HG03159 (cell line): ENCODE measurements at regions not wholly inside any gene's neighbourhood (a gene's known extent, or its start where the extent isn't known, plus 50 kb on each side); places are given as distances from the start of the nearest gene placed in this dataset.
"Not testable (repeated sequence)": the region's sequence is repeated elsewhere in the genome, so short reads cannot be mapped to it uniquely, and the experiment has no call there.

Source experiments
- ATAC-seq: cut with Tn5 transposase; IDR thresholded peaks from one replicate; pipeline ENCODE4 v1.9.1; 2021; ENCODE audit warnings: mild to moderate bottlenecking, moderate library complexity; ENCODE audit not compliant: unreplicated experiment

- no peak for ATAC-seq
Measured at GRCh38 chr6:85287158-85287557, 162.7 kb upstream of the NT5E start.

- ATAC-seq = not testable (repeated sequence)
Measured at GRCh38 chr6:85286507-85286906, 163.4 kb upstream of the NT5E start.

DNA sequence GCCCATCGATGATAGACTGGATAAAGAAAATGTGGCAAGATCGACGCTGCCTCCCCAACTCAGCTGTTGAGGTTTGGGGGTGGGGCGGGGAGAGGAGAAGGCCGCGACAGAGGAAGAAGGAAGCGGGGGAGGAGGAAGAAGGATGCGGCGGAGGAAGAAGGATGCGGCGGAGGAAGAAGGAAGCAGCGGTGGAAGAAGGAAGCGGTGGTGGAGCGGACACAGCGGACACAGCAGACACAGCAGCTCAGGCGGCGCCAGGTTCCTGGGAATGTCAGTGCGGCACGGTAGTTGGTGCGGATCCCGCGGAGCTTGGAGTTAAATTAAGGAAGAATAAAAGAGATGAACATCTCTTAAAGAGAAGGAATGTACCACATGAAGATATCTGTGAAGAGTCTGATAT is 163.9 kb upstream of the NT5E start:
- no peak for ATAC-seq

DNA sequence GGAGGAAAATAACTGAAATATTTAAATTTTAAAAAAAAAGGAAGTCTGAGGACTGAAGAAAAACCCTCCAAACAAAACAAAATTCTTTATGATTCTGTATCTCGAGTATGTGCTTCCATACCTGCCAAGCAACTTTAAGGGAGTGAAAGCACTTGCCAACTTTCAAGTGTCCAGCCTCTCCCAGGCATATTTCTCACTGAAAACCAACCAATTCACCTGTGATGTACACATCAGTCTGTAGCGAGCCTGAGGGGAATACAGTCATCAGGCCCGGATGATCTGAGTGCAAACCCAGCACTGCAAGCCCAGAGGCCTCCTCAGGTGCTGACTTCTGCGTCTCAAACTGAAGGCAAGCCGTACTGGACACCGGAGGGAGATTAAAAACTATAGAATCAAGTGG is 164.8 kb upstream of the NT5E start:
- ATAC-seq = no peak

GRCh38 chr6:85283436-85283835 is 166.4 kb upstream of the NT5E start:
- no peak for ATAC-seq

GRCh38 chr6:85278466-85279035 is 171.3 kb upstream of the NT5E start:
- no peak for ATAC-seq

DNA sequence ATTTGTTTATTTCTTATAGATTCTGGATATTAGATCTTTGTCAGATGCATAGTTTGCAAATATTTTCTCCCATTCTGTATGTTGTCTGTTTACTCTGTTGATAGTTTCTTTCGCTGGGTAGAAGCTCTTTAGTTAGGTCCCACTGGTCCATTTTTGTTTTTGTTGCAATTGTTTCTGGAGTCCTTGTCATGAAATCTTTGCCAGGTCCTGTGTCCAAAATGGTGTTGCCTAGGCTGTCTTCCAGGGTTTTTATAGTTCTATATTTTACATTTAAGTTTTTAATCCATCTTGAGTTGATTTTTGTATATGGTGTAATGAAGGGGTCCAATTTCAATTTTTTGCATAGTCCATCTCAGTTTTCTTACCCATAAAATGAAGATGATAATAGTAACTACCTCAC is 173.9 kb upstream of the NT5E start:
- ATAC-seq = not testable (repeated sequence)

DNA sequence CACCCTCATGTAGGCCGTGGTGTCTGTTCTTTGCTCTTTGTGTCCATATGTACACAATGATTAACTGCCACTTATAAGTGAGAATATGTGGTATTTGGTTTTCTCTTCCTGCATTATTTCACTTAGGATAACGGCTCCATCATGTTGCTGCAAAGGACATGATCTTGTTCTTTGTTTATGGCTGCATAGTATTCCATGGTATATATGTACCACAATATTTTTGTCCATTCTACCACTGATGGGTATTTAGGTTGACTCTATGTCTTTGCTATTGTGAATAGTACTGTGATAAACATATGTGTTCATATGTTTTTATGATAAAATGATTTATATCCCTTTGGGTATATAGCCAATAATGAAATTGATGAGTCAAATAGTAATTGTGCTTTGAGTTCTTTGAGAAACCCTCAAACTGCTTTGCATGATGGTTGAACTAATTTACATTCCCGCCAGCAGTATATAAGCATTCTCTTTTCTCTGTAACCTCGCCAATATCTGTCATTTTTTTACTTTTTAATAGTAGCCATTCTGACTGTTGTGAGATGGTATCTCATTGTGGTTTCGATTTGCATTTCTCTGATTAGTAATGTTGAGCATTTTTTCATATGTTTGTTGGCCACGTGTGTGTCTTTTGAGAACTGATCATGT is 174.4 kb upstream of the NT5E start:
- ATAC-seq = no peak

DNA sequence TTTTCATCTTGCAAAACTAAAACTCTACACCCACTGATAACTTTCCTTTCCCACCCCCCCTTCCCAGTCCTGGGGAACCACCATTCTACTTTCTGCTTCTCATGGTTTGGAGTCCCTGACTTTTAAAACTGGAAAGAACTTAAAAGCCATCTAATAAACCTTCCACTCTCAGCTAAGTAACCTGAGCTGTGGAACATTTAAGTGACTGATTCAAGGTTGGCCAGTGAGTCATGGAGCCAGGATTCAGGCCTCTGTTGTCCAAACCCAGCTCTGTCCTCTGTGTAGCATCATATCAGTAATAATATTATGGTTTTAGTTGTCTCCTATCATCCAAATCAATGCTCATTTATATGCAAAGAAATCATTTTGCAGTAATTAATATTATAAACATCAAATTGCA is 176.0 kb upstream of the NT5E start:
- no peak for ATAC-seq

DNA sequence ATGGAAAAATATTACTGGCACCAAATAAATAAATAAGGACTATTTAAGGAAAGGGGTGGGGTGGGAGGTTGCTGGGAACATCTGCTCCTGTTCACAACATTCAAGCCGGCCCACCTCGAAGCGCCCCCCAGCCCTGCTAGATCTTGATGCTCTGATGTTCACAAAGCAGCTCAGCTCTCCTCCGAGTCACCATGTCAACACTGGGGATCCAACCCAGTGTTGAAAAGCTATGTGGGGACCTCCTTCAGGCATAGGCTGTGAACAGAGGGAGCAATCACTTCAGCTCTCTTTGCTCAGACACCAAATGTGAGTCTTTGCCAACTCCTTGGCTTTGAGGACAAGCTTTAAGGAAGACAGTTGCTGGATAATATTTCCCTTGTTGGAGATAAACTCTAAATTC is 176.8 kb upstream of the NT5E start:
- ATAC-seq = no peak

DNA sequence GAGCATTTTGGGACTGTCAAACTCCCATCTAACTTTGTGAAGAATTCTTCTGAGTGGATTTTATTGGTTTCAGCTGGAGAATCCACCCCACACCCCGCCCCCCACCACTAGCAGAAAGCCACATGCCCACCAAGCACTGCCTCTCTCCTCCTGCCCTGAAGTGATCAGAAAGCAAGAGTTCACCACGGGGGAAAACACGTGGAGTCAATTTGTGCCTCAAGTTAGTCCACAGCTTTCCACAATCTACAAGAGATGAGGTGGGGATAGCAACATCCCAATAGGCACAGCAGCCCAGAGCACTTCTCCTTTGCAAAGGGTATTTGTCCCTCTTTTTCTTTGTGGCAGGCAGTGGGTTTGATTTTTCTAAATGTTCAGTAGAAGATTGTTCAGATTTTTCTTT is 177.3 kb upstream of the NT5E start:
- ATAC-seq = no peak

- no peak for ATAC-seq
Measured at GRCh38 chr6:85262621-85263020, 187.3 kb upstream of the NT5E start.

DNA sequence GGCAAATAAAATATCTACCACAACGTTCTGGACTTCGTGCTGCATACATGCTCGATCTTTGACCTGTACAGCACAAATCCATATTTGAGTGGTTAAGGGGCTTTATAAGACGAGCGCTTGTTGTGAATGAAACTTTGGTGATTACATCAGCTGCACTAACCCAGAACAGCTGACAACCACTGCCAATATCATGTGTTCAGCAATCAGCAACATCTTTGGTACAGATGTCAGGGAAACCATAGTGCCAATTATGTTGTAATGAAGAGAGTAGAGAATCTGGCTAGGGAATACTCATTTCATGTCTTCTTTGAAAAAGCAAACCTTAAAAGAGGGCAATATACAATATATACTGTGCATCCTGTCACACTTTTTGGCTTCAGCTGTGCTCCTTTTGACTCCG is 188.6 kb upstream of the NT5E start:
- ATAC-seq = no peak

DNA sequence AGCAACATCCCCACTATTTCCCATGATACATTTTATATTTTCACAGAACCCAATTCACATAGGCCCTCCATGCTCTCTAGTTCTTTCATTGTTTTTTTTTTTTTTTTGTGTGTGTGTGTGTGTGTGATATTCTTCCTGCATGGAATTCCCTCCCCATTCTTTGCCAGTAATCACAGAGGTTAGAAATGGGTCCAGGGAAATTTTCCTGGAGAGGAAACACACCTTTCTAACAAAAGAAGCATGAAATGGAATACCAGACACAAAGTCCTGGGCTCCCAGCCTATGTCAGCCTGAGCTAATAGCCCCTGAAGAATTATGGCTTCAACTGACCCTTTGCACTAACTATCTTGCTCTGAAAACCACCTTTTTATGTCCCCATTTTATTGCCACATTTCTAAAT is 194.2 kb upstream of the NT5E start:
- ATAC-seq = no peak

DNA sequence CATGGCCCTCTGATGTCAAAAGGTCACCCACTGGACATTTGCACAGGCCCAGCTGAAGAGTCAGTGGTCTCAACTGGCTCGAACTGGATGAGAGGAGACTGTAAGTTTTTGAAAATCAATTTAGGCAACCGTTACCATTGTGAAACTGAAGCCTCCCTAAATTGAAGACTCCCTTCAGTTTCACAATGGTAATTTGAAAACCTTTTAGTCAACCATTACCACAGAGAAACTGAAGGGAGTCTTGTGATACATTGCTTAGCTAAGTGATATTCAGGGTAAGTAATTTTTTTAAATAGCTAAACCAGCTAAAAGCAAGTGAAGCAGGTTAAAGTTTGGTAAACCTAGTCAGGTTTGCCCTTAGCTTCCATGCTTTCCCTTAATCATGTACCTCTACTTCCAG is 197.3 kb upstream of the NT5E start:
- ATAC-seq = peak; percentile 56

GRCh38 chr6:85252085-85252484 is 197.8 kb upstream of the NT5E start:
- no peak for ATAC-seq

- no peak for ATAC-seq
Measured at GRCh38 chr6:85251300-85251699, 198.6 kb upstream of the NT5E start.

GRCh38 chr6:85250586-85251220 is 199.2 kb upstream of the NT5E start:
- no peak for ATAC-seq

DNA sequence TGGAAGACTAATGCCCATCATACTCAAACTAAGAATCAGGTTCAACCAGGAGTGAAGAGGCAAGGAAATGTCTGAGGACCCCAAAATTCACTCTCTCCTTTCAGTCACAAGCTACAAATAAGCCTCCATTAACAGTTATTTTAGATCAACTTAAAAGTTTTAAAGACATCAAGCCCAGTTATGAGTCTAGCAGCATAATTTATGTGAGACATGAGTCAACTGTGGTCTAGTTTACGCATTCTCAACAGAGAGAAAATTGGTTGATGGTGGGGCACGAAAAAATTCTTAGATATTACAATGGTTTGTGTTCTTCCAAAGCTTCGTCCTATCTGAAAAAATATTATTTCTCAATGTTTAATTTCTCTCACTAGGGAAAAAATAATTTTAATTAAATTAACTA is 204.9 kb upstream of the NT5E start:
- ATAC-seq = no peak

- ATAC-seq = no peak
Measured at GRCh38 chr6:85241498-85242052, 208.3 kb upstream of the NT5E start.

DNA sequence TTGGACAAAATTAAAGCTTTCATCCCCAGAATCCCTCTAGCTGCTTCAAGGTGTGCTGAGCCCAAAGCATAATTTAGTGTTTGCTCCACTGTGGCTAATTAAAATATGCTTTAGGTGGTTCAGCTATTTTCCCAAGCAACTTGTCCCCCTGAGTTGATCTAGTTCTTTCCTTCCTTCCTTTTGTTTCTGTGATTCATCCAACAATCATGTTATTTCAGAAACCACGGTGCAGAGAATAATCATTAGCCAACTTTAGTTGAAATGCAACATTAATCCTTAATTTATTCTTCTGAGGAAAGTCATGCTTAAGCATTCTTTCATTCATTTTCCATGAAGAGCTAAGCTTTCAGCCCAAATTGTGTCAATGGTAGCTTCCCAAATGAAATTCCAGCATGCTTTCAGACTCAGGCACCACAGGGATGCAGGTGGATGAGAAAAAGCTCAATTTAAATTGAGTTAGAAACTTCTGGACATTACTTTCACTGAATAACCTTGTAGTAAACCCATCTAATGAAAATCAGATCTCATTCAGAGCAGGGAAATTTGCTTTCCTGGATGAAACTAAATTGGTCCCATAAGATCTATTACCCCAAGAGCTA is 209.0 kb upstream of the NT5E start:
- no peak for ATAC-seq

- ATAC-seq = no peak
Measured at GRCh38 chr6:85237478-85237877, 212.4 kb upstream of the NT5E start.
